Neuronal stem cell (in vitro differentiated cells): ENCODE measurements at regions not wholly inside any gene's neighbourhood (a gene's known extent, or its start where the extent isn't known, plus 50 kb on each side); places are given as distances from the start of the nearest gene placed in this dataset.

Experiments used
- DNase-seq: peaks from one replicate; pipeline ENCODE4 v3.0.0-alpha.2; 2013; ENCODE audit warnings: low spot score
- H2AFZ ChIP-seq: one replicate; pipeline ENCODE4 v1.6.1; 2013; ENCODE audit warnings: mild to moderate bottlenecking, low read length, inconsistent platforms
- H2AK5ac ChIP-seq: 2 replicates; pipeline ENCODE4 v1.6.1; 2013; ENCODE audit warnings: low read depth, mild to moderate bottlenecking, inconsistent platforms, low read length, moderate library complexity, mixed read lengths
- H2BK120ac ChIP-seq: 2 replicates; pipeline ENCODE4 v1.6.1; 2013; ENCODE audit warnings: low read depth, mild to moderate bottlenecking, inconsistent platforms, low read length, moderate library complexity, mixed read lengths
- H2BK12ac ChIP-seq: one replicate; pipeline ENCODE4 v1.6.1; 2013; ENCODE audit warnings: low read length, inconsistent platforms
- H2BK15ac ChIP-seq: 2 replicates; pipeline ENCODE4 v1.6.1; 2013; ENCODE audit warnings: mild to moderate bottlenecking, low read length, inconsistent platforms, mixed read lengths
- H2BK5ac ChIP-seq: one replicate; pipeline ENCODE4 v1.6.1; 2013; ENCODE audit warnings: inconsistent platforms, mild to moderate bottlenecking, low read length, moderate library complexity
- H3K14ac ChIP-seq: one replicate; pipeline ENCODE4 v1.6.1; 2013; ENCODE audit warnings: low read length, inconsistent platforms
- H3K18ac ChIP-seq: 2 replicates; pipeline ENCODE4 v1.6.1; 2013; ENCODE audit warnings: low read length, inconsistent platforms
- H3K23ac ChIP-seq: 2 replicates; pipeline ENCODE4 v1.6.1; 2013; ENCODE audit warnings: low read depth, mild to moderate bottlenecking, mixed read lengths, low read length, inconsistent platforms; ENCODE audit not compliant: poor library complexity
- H3K27ac ChIP-seq: replicated peaks from 3 replicates; pipeline ENCODE4 v1.5.1; 2013; ENCODE audit warnings: low read length, inconsistent platforms
- H3K27me3 ChIP-seq, 3 experiments: 2 replicates each; pipeline ENCODE4 v1.6.1; 2013; ENCODE audit warnings: low read length in 3 of 3, mild to moderate bottlenecking in 2 of 3, inconsistent platforms in 1 of 3, low read depth in 1 of 3, mixed read lengths in 1 of 3, moderate library complexity in 1 of 3; ENCODE audit not compliant: control insufficient read depth in 3 of 3, insufficient read depth in 3 of 3
- H3K36me3 ChIP-seq, 2 donors: replicated peaks in 1 of 2; 2 replicates each; pipeline ENCODE4 v1.6.1; 2013; ENCODE audit warnings: low read length in 2 of 2; ENCODE audit not compliant: control insufficient read depth in 2 of 2, insufficient read depth in 2 of 2
- H3K4ac ChIP-seq: 2 replicates; pipeline ENCODE4 v1.6.1; 2013; ENCODE audit warnings: inconsistent platforms, mild to moderate bottlenecking, low read length, moderate library complexity
- H3K4me1 ChIP-seq, 2 donors: 1 replicate in 1 of 2; 2 replicates in 1 of 2; pipeline ENCODE4 v1.6.1; 2013; ENCODE audit warnings: low read length in 2 of 2, low read depth in 1 of 2; ENCODE audit not compliant: control insufficient read depth in 2 of 2, insufficient read depth in 1 of 2
- H3K4me2 ChIP-seq: one replicate; pipeline ENCODE4 v1.6.1; 2013; ENCODE audit warnings: mild to moderate bottlenecking, low read length, inconsistent platforms; ENCODE audit not compliant: insufficient read depth, poor library complexity, severe bottlenecking
- H3K4me3 ChIP-seq, 2 donors: 2 replicates each; pipeline ENCODE4 v1.5.1; 2013; ENCODE audit warnings: low read length in 2 of 2, mild to moderate bottlenecking in 2 of 2, inconsistent platforms in 1 of 2, moderate library complexity in 1 of 2
- H3K79me1 ChIP-seq: one replicate; pipeline ENCODE4 v1.6.1; 2013; ENCODE audit warnings: low read depth, mild to moderate bottlenecking, inconsistent platforms, low read length, moderate library complexity
- H3K9ac ChIP-seq: one replicate; pipeline ENCODE4 v1.6.1; 2013; ENCODE audit warnings: mild to moderate bottlenecking, low read depth, low read length, inconsistent platforms; ENCODE audit not compliant: poor library complexity
- H3K9me3 ChIP-seq, 2 donors: replicated peaks in 1 of 2; 2 replicates each; pipeline versions ENCODE3 to v1.6.1; 2013; ENCODE audit warnings: low read length in 2 of 2, mild to moderate bottlenecking in 2 of 2, inconsistent platforms in 1 of 2, low read depth in 1 of 2, mixed read lengths in 1 of 2, moderate library complexity in 1 of 2; ENCODE audit not compliant: control insufficient read depth in 2 of 2, insufficient read depth in 1 of 2
- H4K8ac ChIP-seq: one replicate; pipeline ENCODE4 v1.6.1; 2013; ENCODE audit warnings: low read depth, mild to moderate bottlenecking, inconsistent platforms, low read length, moderate library complexity
- H4K91ac ChIP-seq: one replicate; pipeline ENCODE4 v1.6.1; 2013; ENCODE audit warnings: low read length, low read depth, mild to moderate bottlenecking, inconsistent platforms; ENCODE audit not compliant: poor library complexity
- WGBS, 2 donors: extraction: QIAGEN DNeasy Blood & Tissue Kit; methylation state at CpG; one replicate each; pipeline ENCODE4 v1.1.7; 2013; ENCODE audit warnings: missing lambda C conversion rate in 2 of 2, mixed read lengths in 1 of 2; ENCODE audit not compliant: insufficient read length in 2 of 2, insufficient replicate concordance in 1 of 2; ENCODE audit errors: extremely low coverage in 2 of 2; 5-methylcytosine and 5-hydroxymethylcytosine counted together

GRCh38 chr2:121073320-121074210, 211.4 kb downstream of the TFCP2L1 start:
- peak overlapping the region; percentile 78 for H3K14ac ChIP-seq
- H3K4ac ChIP-seq: no peak overlapping the region
- peaks cover 0 to 58% (median 19%) of the 10 kb centered on the region in 3 experiments for H3K27me3 ChIP-seq
- H2AFZ ChIP-seq: no peak overlapping the region
- H3K18ac ChIP-seq: peak overlapping the region; percentile 53
- H3K4me2 ChIP-seq: no peak overlapping the region
- no CpG with 5 or more reads among the region's 26 CpGs for WGBS, 2 donors
- peak overlapping the region; percentile 27 for H2BK15ac ChIP-seq
- H3K9ac ChIP-seq: peak overlapping the region; percentile 76
- no peak overlapping the region for H2BK5ac ChIP-seq
- H4K91ac ChIP-seq: no peak overlapping the region
- peak overlapping the region; percentile 36 for H2AK5ac ChIP-seq
- H3K4me3 ChIP-seq: peak overlapping the region in 1 of 2 donors; percentile 65
- no peak overlapping the region for H2BK120ac ChIP-seq
- peak overlapping the region; percentile 76 for H3K23ac ChIP-seq
- H2BK12ac ChIP-seq: no peak overlapping the region
- H3K27ac ChIP-seq: no peak overlapping the region
- H3K9me3 ChIP-seq: peaks cover 0 to 2% of the 10 kb centered on the region in 2 donors
- H3K79me1 ChIP-seq: no peaks in the 10 kb centered on the region
- DNase-seq: no peak
- H3K36me3 ChIP-seq: no peaks in the 10 kb centered on the region
- H4K8ac ChIP-seq: no peak overlapping the region
- peaks cover 13% of the 10 kb centered on the region in 2 donors for H3K4me1 ChIP-seq

GRCh38 chr2:121074293-121074932, 210.6 kb downstream of the TFCP2L1 start:
- Histone ChIP-seq H2BK5ac (no peak overlapping the region), H2AFZ (no peak overlapping the region), H3K4me1 (peaks cover 13 to 19% of the 10 kb centered on the region in 2 donors), H3K4ac (no peak overlapping the region), H3K36me3 (no peaks in the 10 kb centered on the region), H3K23ac (peak overlapping the region; percentile 17), H3K14ac (no peak overlapping the region), H3K4me2 (no peak overlapping the region), H4K91ac (no peak overlapping the region), H2BK12ac (no peak overlapping the region), H3K4me3 (no peak overlapping the region), H3K79me1 (no peaks in the 10 kb centered on the region), H4K8ac (no peak overlapping the region), H3K27me3 (peaks cover 0 to 67% (median 19%) of the 10 kb centered on the region in 3 experiments), H3K9me3 (peaks cover 0 to 2% of the 10 kb centered on the region in 2 donors), H3K9ac (no peak overlapping the region), H2BK15ac (peak overlapping the region; percentile 27), H2AK5ac (peak overlapping the region; percentile 36), H3K27ac (no peak overlapping the region), H3K18ac (peak overlapping the region; percentile 15), H2BK120ac (no peak overlapping the region)
- no CpG with 5 or more reads among the region's 11 CpGs for WGBS, 2 donors
- no peak for DNase-seq

- no CpG with 5 or more reads among the region's 14 CpGs for WGBS, 2 donors
- DNase-seq: peak; percentile 57
These were observed 209.9 kb downstream of the TFCP2L1 start for GRCh38 chr2:121075006-121075551.

More at GRCh38 chr2:121075006-121075551, 209.9 kb downstream of the TFCP2L1 start:
- no peak overlapping the region for H3K14ac ChIP-seq
- H3K27ac ChIP-seq: no peak overlapping the region
- no peaks in the 10 kb centered on the region for H3K36me3 ChIP-seq
- H3K18ac ChIP-seq: no peak overlapping the region
- H3K23ac ChIP-seq: peak overlapping the region; percentile 100
- no peak overlapping the region for H2AK5ac ChIP-seq
- H3K4me3 ChIP-seq: no peak overlapping the region
- H3K4ac ChIP-seq: no peak overlapping the region
- H2BK12ac ChIP-seq: no peak overlapping the region
- H2AFZ ChIP-seq: no peak overlapping the region
- H2BK120ac ChIP-seq: no peak overlapping the region
- H4K8ac ChIP-seq: no peak overlapping the region
- H3K9me3 ChIP-seq: peaks cover 0 to 2% of the 10 kb centered on the region in 2 donors
- no peak overlapping the region for H3K9ac ChIP-seq
- no peak overlapping the region for H4K91ac ChIP-seq
- peaks cover 13 to 19% of the 10 kb centered on the region in 2 donors for H3K4me1 ChIP-seq
- H3K4me2 ChIP-seq: peak overlapping the region; percentile 63
- H3K27me3 ChIP-seq: peaks cover 0 to 68% (median 19%) of the 10 kb centered on the region in 3 experiments
- no peak overlapping the region for H2BK15ac ChIP-seq
- no peaks in the 10 kb centered on the region for H3K79me1 ChIP-seq
- H2BK5ac ChIP-seq: no peak overlapping the region
